Tibial nerve (tissue), 4 donors: ENCODE measurements at regions not wholly inside any gene's neighbourhood (a gene's known extent, or its start where the extent isn't known, plus 50 kb on each side); places are given as distances from the start of the nearest gene placed in this dataset.

ENCODE experiments used
- DNase-seq, 2 donors: peaks; one replicate each; pipeline ENCODE4 v3.0.0-alpha.2; 2019; ENCODE audit warnings: low spot score in 2 of 2
- H3K27ac ChIP-seq, 4 donors: fragments of 200-600 bp; sonication (generic) in 3 of 4; one replicate each; pipeline ENCODE4 v1.5.1; 2017 to 2019; ENCODE audit warnings: mild to moderate bottlenecking in 1 of 4
- H3K27me3 ChIP-seq, 2 donors: fragments of 200-600 bp; sonication (generic) in 1 of 2; one replicate each; pipeline versions ENCODE4 v1.5.1 to v1.6.0; 2017 to 2019
- H3K36me3 ChIP-seq, 3 donors: fragments of 200-600 bp; sonication (generic); one replicate each; pipeline ENCODE4 v1.5.1; 2018 to 2019
- H3K4me1 ChIP-seq, 4 donors: fragments of 200-600 bp; sonication (generic) in 3 of 4; one replicate each; pipeline ENCODE4 v1.5.1; 2017 to 2019
- H3K4me3 ChIP-seq, 4 donors: fragments of 200-600 bp; sonication (generic) in 3 of 4; one replicate each; pipeline ENCODE4 v1.5.1; 2017 to 2019; ENCODE audit warnings: mild to moderate bottlenecking in 1 of 4, moderate library complexity in 1 of 4
- H3K9me3 ChIP-seq, 4 donors: fragments of 200-600 bp; sonication (generic) in 3 of 4; one replicate each; pipeline ENCODE4 v1.5.1; 2017 to 2019
- CTCF ChIP-seq, 5 experiments: fragments of 200-600 bp in 3 of 5; fragments of 450-650 bp in 2 of 5; sonication (generic) in 3 of 5; IDR thresholded peaks; one replicate each; pipeline ENCODE4 v1.5.1; 2016 to 2019; ENCODE audit warnings: antibody characterized with exemption in 5 of 5, mild to moderate bottlenecking in 3 of 5, moderate library complexity in 2 of 5
- EP300 ChIP-seq, 2 donors: sonication (generic); formaldehyde crosslinking; IDR thresholded peaks; one replicate each; pipeline ENCODE4 v1.6.1; 2017; ENCODE audit warnings: antibody characterized with exemption in 2 of 2, mild to moderate bottlenecking in 1 of 2
- POLR2A ChIP-seq, 2 donors: fragments of 450-650 bp; IDR thresholded peaks; one replicate each; pipeline ENCODE4 v1.6.1; 2017; ENCODE audit warnings: antibody characterized with exemption in 2 of 2, mild to moderate bottlenecking in 2 of 2, moderate library complexity in 2 of 2
- WGBS, 2 donors: methylation state at CpG; one replicate each; pipeline ENCODE4 v1.1.5; 2018; 5-methylcytosine and 5-hydroxymethylcytosine counted together

- Histone ChIP-seq H3K9me3 (no peaks in the 10 kb centered on the region), H3K27me3 (no peaks in the 10 kb centered on the region), H3K36me3 (no peaks in the 10 kb centered on the region), H3K27ac (no peak overlapping the region), H3K4me1 (no peaks in the 10 kb centered on the region), H3K4me3 (no peak overlapping the region)
- no peak for DNase-seq
- WGBS, 2 donors, result 67 to 69% methylated on average over 5 of the region's 5 CpGs
- TF ChIP-seq EP300 (IDR thresholded peaks at IDR 0.05) (no peak), CTCF (IDR thresholded peaks at IDR 0.05) (no peak), POLR2A (IDR thresholded peaks at IDR 0.05) (no peak)
Measured at GRCh38 chr1:5365751-5366150, 626.5 kb downstream of the NPHP4 start.

- no peak overlapping the region for H3K4me3 ChIP-seq
- no peak overlapping the region for H3K27ac ChIP-seq
- 88 to 89% methylated on average over 6 of the region's 6 CpGs for WGBS, 2 donors
- no peaks in the 10 kb centered on the region for H3K4me1 ChIP-seq
- TF ChIP-seq EP300 (IDR thresholded peaks at IDR 0.05) (no peak), POLR2A (IDR thresholded peaks at IDR 0.05) (no peak), CTCF (IDR thresholded peaks at IDR 0.05) (no peak)
- no peaks in the 10 kb centered on the region for H3K36me3 ChIP-seq
- no peak for DNase-seq
- no peaks in the 10 kb centered on the region for H3K27me3 ChIP-seq
- H3K9me3 ChIP-seq, result no peaks in the 10 kb centered on the region
Measured at GRCh38 chr1:5364591-5364990, 627.6 kb downstream of the NPHP4 start.

DNA sequence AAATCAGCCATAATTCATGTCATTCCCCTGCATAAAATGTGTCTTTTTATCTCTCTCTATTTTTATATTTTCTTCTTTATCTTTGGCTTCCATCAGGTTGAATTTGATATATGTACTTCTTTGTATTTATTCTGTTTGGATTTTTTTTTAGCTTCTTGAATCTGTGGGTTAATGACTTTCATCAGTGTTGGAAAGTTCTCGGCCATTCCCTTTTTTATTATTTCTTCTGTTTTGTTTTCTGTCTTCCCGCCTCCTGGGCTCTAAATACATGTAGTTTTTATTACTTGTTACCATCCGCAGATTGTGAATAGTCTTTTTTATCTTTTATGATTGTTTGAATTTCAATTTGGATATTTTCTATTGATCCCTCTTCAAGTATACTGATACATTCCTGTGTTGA, 637.5 kb downstream of the NPHP4 start:
- no peaks in the 10 kb centered on the region for H3K4me1 ChIP-seq
- 77 to 83% methylated on average over 3 of the region's 3 CpGs for WGBS, 2 donors
- H3K27ac ChIP-seq, result no peak overlapping the region
- no peak for DNase-seq
- H3K9me3 ChIP-seq, result peaks cover 0 to 38% (median 6%) of the 10 kb centered on the region in 4 donors
- H3K27me3 ChIP-seq, result no peaks in the 10 kb centered on the region
- H3K36me3 ChIP-seq, result no peaks in the 10 kb centered on the region
- no peak for TF ChIP-seq EP300 (IDR thresholded peaks at IDR 0.05)
- TF ChIP-seq POLR2A (IDR thresholded peaks at IDR 0.05), result no peak
- no peak for TF ChIP-seq CTCF (IDR thresholded peaks at IDR 0.05)
- H3K4me3 ChIP-seq, result no peak overlapping the region

- TF ChIP-seq EP300 (IDR thresholded peaks at IDR 0.05) (no peak), CTCF (IDR thresholded peaks at IDR 0.05) (no peak), POLR2A (IDR thresholded peaks at IDR 0.05) (no peak)
- WGBS, 2 donors, result 71 to 74% methylated on average over 4 of the region's 4 CpGs
- no peak for DNase-seq
- Histone ChIP-seq H3K36me3 (no peaks in the 10 kb centered on the region), H3K4me1 (no peaks in the 10 kb centered on the region), H3K27ac (no peak overlapping the region), H3K9me3 (peaks cover 0 to 9% (median 4%) of the 10 kb centered on the region in 4 donors), H3K4me3 (no peak overlapping the region), H3K27me3 (no peaks in the 10 kb centered on the region)
Measured at GRCh38 chr1:5351366-5351765, 640.9 kb downstream of the NPHP4 start.

DNA sequence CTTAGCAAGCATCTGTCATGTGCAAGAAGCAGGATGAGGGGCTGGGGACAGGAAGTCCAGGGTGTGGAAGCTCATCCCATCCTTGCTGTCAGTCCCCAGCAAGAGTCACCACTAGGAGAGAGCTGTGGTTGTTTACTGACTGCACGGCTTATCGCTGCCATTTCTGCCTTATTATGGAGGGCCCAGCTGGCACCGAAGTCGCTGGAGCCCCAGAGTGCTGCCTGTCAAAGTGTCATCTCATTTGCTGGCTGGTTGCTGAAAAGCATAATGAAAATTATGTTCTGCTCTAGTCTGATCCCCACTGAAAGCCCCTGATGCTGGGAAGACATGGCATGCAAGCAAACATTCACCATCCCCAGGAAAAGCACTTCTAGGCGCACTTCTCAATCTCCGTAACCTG, 642.7 kb downstream of the NPHP4 start:
- Histone ChIP-seq H3K27ac (no peak overlapping the region), H3K9me3 (no peaks in the 10 kb centered on the region), H3K36me3 (no peaks in the 10 kb centered on the region), H3K27me3 (no peaks in the 10 kb centered on the region), H3K4me1 (no peaks in the 10 kb centered on the region), H3K4me3 (no peak overlapping the region)
- DNase-seq, result no peak
- 80 to 86% methylated on average over 6 of the region's 6 CpGs for WGBS, 2 donors
- TF ChIP-seq CTCF (IDR thresholded peaks at IDR 0.05) (no peak), EP300 (IDR thresholded peaks at IDR 0.05) (no peak), POLR2A (IDR thresholded peaks at IDR 0.05) (no peak)
